Endothelial cell of umbilical vein (primary cell): ENCODE measurements at regions not wholly inside any gene's neighbourhood (a gene's known extent, or its start where the extent isn't known, plus 50 kb on each side); places are given as distances from the start of the nearest gene placed in this dataset.

Source experiments
- EZH2 ChIP-seq: IDR thresholded peaks from 2 replicates; pipeline ENCODE4 v1.6.1; 2012; ENCODE audit warnings: borderline replicate concordance, low read depth, mild to moderate bottlenecking, moderate library complexity, low read length, inconsistent platforms; ENCODE audit not compliant: severe bottlenecking
- FOS ChIP-seq: IDR thresholded peaks from 2 replicates; pipeline ENCODE4 v1.6.1; 2011; ENCODE audit warnings: mild to moderate bottlenecking, low read length, moderate library complexity, borderline replicate concordance; ENCODE audit not compliant: insufficient read depth
- MYC ChIP-seq: IDR thresholded peaks from one replicate; pipeline ENCODE4 v1.6.1; 2011; ENCODE audit warnings: mild to moderate bottlenecking, low read depth, low read length
- POLR2A ChIP-seq: IDR thresholded peaks from 2 replicates; pipeline ENCODE4 v1.6.1; 2012; ENCODE audit warnings: low read depth, mild to moderate bottlenecking, control low read depth, low read length
- POLR2AphosphoS5 ChIP-seq: IDR thresholded peaks from 2 replicates; pipeline ENCODE4 v1.6.1; 2012; ENCODE audit warnings: low read depth, mild to moderate bottlenecking, control low read depth, low read length, moderate library complexity; ENCODE audit not compliant: insufficient read depth
- TF ChIP-seq, protein P1 (sequence below), 2 donors: IDR thresholded peaks; 1 replicate in 1 of 2; 2 replicates in 1 of 2; pipeline ENCODE4 v1.5.1; 2011; ENCODE audit warnings: low read length in 2 of 2, mild to moderate bottlenecking in 2 of 2, moderate library complexity in 2 of 2, control low read depth in 1 of 2, inconsistent platforms in 1 of 2, low read depth in 1 of 2; ENCODE audit not compliant: insufficient read depth in 1 of 2; ENCODE audit errors: extremely low read depth in 1 of 2
- TF ChIP-seq, protein P2 (sequence below): IDR thresholded peaks from 2 replicates; pipeline ENCODE4 v1.6.1; 2011; ENCODE audit not compliant: insufficient read depth, insufficient read length

- TF ChIP-seq, protein P1, sequence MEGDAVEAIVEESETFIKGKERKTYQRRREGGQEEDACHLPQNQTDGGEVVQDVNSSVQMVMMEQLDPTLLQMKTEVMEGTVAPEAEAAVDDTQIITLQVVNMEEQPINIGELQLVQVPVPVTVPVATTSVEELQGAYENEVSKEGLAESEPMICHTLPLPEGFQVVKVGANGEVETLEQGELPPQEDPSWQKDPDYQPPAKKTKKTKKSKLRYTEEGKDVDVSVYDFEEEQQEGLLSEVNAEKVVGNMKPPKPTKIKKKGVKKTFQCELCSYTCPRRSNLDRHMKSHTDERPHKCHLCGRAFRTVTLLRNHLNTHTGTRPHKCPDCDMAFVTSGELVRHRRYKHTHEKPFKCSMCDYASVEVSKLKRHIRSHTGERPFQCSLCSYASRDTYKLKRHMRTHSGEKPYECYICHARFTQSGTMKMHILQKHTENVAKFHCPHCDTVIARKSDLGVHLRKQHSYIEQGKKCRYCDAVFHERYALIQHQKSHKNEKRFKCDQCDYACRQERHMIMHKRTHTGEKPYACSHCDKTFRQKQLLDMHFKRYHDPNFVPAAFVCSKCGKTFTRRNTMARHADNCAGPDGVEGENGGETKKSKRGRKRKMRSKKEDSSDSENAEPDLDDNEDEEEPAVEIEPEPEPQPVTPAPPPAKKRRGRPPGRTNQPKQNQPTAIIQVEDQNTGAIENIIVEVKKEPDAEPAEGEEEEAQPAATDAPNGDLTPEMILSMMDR (IDR thresholded peaks at IDR 0.05; ENCODE audit: extremely low read depth in 1 of 2, insufficient read depth in 1 of 2, low read depth in 1 of 2, low read length in 2 of 2): no peak
- TF ChIP-seq POLR2AphosphoS5: no peak
- TF ChIP-seq EZH2: no peak
- TF ChIP-seq, protein P2, sequence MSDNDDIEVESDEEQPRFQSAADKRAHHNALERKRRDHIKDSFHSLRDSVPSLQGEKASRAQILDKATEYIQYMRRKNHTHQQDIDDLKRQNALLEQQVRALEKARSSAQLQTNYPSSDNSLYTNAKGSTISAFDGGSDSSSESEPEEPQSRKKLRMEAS: no peak
- no peak for TF ChIP-seq POLR2A
- no peak for TF ChIP-seq FOS
- TF ChIP-seq MYC: no peak
Observed at GRCh38 chr22:49694462-49695260, 133.0 kb downstream of the BRD1 start.
